Left renal pelvis (tissue), 4 donors: ENCODE measurements at regions not wholly inside any gene's neighbourhood (a gene's known extent, or its start where the extent isn't known, plus 50 kb on each side); places are given as distances from the start of the nearest gene placed in this dataset.
"Not testable (repeated sequence)": the region's sequence is repeated elsewhere in the genome, so short reads cannot be mapped to it uniquely, and the experiment has no call there.

Experiments used
- DNase-seq, 4 donors: peaks; one replicate each; pipeline ENCODE4 v3.0.0-alpha.2; 2013; ENCODE audit warnings: low read depth in 4 of 4, low spot score in 3 of 4

DNA sequence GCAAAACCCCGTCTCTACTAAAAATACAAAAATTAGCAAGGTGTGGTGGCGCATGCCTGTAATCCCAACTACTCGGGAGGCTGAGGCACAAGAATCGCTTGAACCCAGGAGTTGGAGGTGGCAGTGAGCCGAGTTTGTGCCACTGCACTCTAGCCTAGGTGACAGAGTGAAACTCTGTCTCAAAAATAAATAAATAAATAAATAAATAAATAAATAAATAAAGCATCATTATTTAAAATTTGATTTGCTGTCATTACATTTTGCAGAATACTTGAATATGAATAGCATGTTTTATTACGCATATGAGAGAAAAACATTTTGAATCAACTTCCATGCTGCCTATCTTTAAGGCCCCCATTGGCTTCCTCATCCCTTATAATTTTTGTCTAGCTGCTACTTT is 53.4 kb upstream of the MED14 start:
- DNase-seq = not testable (repeated sequence)

GRCh38 chrX:40792433-40792832 is 57.1 kb upstream of the MED14 start:
- DNase-seq = no peak

DNA sequence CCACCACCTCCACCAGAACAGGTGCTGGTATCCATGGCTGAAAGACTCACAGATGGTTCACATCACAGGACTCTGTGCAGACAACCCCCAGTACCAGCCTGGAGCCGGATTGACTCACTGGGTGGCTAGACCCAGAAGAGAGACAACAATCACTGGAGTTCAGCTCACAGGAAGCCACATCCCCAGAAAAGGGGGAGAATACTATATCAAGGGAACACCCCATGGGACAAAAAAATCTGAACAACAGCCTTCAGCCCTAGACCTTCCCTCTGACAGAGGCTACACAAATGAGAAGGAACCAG is 59.4 kb upstream of the MED14 start:
- not testable (repeated sequence) for DNase-seq

GRCh38 chrX:40799745-40800144 is 64.4 kb upstream of the MED14 start:
- DNase-seq = not testable (repeated sequence)

- no peak for DNase-seq
These were observed 70.1 kb upstream of the MED14 start for GRCh38 chrX:40805404-40805803.

DNA sequence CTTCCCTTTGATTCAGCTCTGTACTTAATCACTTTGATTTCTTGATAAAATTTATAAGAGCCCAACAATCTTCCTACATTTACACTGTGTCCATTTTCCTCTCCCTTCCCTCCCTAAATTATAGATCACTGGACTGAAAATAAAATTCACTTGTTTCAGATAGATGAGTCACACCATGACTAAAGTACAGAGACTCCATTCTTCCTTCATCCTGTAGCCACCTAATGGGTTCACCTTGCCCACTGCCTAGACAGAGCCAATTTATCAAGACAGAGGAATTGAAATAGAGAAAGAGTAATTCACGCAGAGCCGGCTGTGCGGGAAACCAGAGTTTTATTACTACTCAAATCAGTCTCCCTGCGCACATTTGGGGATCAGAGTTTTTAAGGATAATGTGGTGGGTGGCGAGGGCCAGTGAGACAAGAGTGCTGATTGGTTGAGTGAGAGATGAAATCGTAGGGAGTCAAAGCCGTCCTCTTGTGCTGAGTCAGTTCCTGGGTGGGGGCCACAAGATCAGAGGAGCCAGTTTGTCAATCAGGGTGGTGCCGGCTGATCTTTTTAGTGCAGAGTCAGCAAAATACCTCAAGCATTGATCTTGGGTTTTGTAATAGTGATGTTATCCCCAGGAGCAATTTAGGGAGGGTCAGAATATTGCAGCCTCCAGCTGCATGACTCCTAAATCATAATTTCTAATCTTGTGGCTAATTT is 71.3 kb upstream of the MED14 start:
- DNase-seq = no peak

- DNase-seq = no peak
These were observed 72.0 kb upstream of the MED14 start for GRCh38 chrX:40807384-40807783.

DNA sequence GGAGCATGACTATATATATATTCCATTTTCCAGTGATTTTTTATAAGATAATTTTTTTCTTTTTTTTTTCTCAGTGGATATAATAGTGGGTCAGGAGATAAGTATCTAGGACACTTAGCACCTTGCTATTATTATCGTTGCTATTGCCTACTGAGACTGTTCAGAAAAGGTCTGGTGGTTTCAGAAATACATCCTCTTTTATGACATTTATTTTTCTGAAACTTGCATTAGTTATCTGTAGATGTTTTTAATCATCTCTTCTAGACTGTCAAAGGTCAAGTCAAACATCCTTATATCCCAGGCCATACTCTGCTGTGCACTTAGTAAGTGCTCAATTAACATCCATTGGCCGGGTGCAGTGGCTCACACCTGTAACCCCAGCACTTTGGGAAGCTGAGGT is 72.9 kb upstream of the MED14 start:
- no peak for DNase-seq

GRCh38 chrX:40809210-40809609 is 73.9 kb upstream of the MED14 start:
- no peak for DNase-seq

GRCh38 chrX:40815045-40815444 is 79.7 kb upstream of the MED14 start:
- DNase-seq = not testable (repeated sequence)

- no peak for DNase-seq
These were observed 81.6 kb upstream of the MED14 start for GRCh38 chrX:40816906-40817305.

DNA sequence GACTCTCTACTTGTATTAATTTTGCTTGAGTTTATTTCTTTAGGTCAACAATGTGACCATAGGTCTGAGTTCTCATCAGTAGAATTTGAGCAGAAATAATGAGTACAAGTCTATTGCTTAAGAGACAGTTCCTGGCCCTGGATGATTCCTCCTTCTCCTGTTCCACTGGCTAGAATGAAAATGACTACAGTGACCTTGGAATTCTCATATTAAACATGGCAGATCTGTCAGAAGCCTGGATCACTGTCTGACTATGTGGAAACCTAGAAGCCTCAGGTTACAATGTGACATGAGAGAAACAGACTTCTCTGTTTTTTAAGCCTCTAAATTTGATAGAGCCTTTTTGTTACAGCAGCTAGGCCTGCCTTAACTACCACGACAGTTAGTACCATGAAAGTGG is 82.9 kb upstream of the MED14 start:
- DNase-seq = no peak

DNA sequence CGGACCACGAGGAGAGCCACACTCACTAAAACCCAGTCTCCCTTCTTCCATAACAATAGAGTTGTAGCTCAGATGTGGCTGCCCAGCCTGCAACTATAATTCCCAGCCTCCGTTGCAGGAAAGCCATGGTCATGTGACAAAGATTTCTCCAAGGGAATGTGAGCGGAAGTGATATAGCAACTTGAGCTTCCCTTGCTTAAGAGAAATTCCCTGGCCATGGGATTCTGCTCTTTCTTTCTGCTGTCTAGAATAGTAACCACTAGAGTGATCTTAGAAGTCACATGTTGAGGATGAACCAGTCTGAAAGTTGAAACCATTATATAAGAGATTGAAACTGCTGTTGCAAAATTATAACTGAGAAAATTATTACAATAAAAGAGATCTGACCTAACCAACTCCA is 86.4 kb upstream of the MED14 start:
- DNase-seq = no peak

GRCh38 chrX:40827331-40827730 is 92.0 kb upstream of the MED14 start:
- no peak for DNase-seq

GRCh38 chrX:40831750-40832149 is 96.4 kb upstream of the MED14 start:
- no peak for DNase-seq

DNA sequence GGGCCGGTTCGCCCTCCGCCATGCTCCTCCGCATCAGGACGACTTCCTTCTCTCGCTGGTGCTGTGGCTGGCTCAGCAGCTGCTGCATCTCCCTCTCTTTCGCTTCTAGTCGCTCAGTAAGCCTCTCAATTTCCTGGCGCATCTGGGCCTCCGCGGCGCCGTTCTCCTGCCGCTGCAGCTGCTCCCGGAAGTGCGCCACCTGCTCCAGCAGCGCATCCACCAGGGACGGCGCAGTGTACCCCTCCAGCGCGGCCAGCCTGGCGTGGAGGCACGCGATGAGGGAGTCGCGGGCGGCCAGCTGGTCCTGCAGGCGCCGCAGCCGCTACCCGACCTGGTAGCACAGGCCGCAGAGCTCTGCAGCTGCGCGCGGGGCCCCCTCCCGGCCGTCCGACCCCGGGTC is 97.4 kb upstream of the MED14 start:
- no peak for DNase-seq

DNA sequence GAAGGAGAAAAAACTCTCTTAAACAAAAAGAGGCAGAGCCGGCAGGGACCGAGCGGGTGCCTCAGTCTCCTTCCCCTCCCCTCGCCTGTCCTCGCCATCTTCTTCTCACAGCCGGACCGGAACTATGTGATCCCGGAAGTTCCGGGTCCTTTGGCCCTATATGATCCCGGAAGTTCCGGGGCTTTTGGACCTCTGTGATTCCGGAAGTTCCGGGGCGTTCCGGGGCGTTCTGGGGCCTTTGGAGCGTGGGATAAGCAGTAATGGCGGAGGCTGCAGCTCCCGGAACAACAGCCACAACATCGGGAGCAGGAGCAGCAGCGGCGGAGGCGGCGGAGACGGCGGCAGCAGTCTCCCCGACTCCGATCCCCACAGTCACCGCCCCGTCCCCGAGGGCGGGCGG is 98.9 kb upstream of the MED14 start:
- DNase-seq = no peak

DNA sequence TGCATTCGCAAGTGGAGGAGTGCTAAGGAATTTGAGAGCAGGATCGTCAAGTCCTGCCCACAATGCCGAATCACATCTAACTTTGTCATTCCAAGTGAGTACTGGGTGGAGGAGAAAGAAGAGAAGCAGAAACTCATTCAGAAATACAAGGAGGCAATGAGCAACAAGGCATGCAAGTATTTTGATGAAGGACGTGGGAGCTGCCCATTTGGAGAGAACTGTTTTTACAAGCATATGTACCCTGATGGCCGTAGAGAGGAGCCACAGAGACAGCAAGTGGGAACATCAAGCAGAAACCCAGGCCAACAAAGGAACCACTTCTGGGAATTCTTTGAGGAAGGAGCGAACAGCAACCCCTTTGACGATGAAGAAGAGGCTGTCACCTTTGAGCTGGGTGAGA is 100.2 kb upstream of the MED14 start:
- no peak for DNase-seq

DNA sequence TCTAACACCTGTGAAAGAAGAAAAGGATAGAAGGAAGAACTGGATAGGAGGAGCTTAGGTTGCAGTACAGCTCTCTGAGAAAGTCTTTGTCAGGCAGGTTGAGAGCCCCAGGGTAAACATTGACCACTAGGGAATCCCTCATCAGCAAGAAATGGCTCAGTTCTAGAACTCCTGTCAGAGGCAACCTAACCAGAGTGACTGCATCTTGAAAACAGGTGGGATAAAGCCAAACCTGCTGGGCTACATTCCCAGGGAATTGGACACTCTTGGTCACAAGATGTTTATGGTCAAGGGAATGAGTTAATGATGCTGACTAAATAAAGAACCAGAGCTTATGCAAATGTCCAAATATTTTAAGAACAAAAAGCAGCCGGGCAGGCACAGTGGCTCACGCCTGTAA is 108.3 kb upstream of the MED14 start:
- DNase-seq = no peak

- DNase-seq = no peak
These were observed 109.1 kb upstream of the MED14 start for GRCh38 chrX:40844471-40844870.

DNA sequence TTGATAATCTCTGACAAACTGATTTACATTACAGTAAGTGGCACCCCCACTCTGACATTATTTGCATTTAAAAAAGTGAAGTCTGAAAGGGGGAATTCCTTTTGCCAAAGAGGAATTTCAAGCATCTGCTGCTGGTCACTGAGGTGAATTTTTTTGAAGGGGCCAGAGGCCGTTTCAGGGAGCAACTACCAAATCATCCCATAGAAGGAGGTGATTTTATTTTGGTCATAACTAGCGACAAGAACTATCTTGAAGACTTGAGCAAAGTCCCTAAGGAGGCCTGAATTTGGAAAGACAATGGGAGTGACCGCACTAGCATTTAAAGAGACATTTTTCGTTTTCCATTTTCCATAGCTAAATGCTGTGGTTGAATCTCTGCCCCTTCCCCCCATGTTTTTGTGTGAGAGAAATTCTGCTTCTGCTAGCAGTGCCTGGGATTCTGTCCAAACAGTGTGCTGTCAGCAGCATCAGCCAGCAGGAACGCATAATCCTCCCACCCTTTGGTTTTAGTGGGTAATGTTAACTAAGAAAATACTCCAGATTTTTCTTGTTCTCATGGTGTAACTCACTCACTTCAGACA is 110.1 kb upstream of the MED14 start:
- DNase-seq = peak in 3 of 4 donors; percentile 27 to 47 (median 39)

GRCh38 chrX:40849906-40850823 is 114.8 kb upstream of the MED14 start:
- no peak for DNase-seq
